Erythroblast (primary cell): ENCODE measurements at regions not wholly inside any gene's neighbourhood (a gene's known extent, or its start where the extent isn't known, plus 50 kb on each side); places are given as distances from the start of the nearest gene placed in this dataset.

Experiments used
- GATA1 ChIP-seq: IDR thresholded peaks from 2 replicates; pipeline ENCODE4 v1.6.1; 2011; ENCODE audit warnings: low read depth, mild to moderate bottlenecking, control low read depth, low read length, moderate library complexity
- POLR2A ChIP-seq: IDR thresholded peaks from 2 replicates; pipeline ENCODE4 v1.6.1; 2011; ENCODE audit warnings: mild to moderate bottlenecking, low read length

- TF ChIP-seq POLR2A (no peak), GATA1 (no peak)
These were observed 108.7 kb downstream of the SREK1 start for GRCh38 chr5:66252849-66253248.
